ENCODE measurements at regions not wholly inside any gene's neighbourhood (a gene's known extent, or its start where the extent isn't known, plus 50 kb on each side); places are given as distances from the start of the nearest gene placed in this dataset.

DNA sequence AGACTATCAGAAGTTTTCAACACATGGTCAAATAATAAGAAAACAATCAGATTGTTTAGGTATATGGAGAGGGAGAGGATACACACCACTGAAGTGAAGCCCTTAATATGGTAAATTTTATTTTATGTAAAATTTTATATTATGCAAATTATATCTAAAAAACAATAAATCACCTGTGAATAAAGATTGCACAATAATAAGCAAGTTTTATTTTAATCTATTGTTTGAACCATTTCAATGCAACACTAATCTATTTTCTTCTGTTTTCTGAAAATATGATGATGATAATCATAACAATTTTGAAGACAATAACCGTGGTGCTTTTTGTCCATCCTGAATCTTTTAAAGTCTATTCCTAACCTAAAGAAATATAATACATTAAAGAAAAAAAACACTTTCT, 1473.5 kb upstream of the TENM4 start:
- Histone ChIP-seq H3K4me1 (ENCODE audit: control insufficient read depth in 2 of 3, insufficient read depth in 2 of 3, low read depth in 1 of 3, low read length in 3 of 3) (no peaks in the 10 kb centered on the region), H3K27me3 (ENCODE audit: control insufficient read depth, insufficient read depth, low read length) (no peaks in the 10 kb centered on the region), H3K4me3 (ENCODE audit: low read length in 3 of 3) (no peak overlapping the region), H3K27ac (ENCODE audit: low read depth in 2 of 2, low read length in 2 of 2) (no peak overlapping the region), H3K9me3 (ENCODE audit: control insufficient read depth in 2 of 3, insufficient read depth in 1 of 3, low read length in 3 of 3) (no peaks in the 10 kb centered on the region), H3K9ac (ENCODE audit: low read length in 3 of 3) (no peak overlapping the region), H3K36me3 (ENCODE audit: control insufficient read depth in 2 of 3, insufficient read depth in 3 of 3, low read length in 3 of 3) (no peaks in the 10 kb centered on the region)
- TF ChIP-seq CTCF (IDR thresholded peaks at IDR 0.05; ENCODE audit: borderline replicate concordance, extremely low read depth, insufficient read depth): no peak
- FAIRE-seq (no peak), DNase-seq (no peak)
- intact Hi-C loops (cut with DNase I): no loop called here

- no peak for FAIRE-seq
- no peak for DNase-seq
- Histone ChIP-seq H3K9me3 (ENCODE audit: control insufficient read depth in 2 of 3, insufficient read depth in 1 of 3, low read length in 3 of 3) (no peaks in the 10 kb centered on the region), H3K36me3 (ENCODE audit: control insufficient read depth in 2 of 3, insufficient read depth in 3 of 3, low read length in 3 of 3) (no peaks in the 10 kb centered on the region), H3K4me1 (ENCODE audit: control insufficient read depth in 2 of 3, insufficient read depth in 2 of 3, low read depth in 1 of 3, low read length in 3 of 3) (no peaks in the 10 kb centered on the region), H3K9ac (ENCODE audit: low read length in 3 of 3) (no peak overlapping the region), H3K27me3 (ENCODE audit: control insufficient read depth, insufficient read depth, low read length) (no peaks in the 10 kb centered on the region), H3K4me3 (ENCODE audit: low read length in 3 of 3) (no peak overlapping the region), H3K27ac (ENCODE audit: low read depth in 2 of 2, low read length in 2 of 2) (no peak overlapping the region)
- TF ChIP-seq CTCF (IDR thresholded peaks at IDR 0.05; ENCODE audit: borderline replicate concordance, extremely low read depth, insufficient read depth): no peak
- intact Hi-C loops (cut with DNase I): no loop called here
Observed at GRCh38 chr11:80911666-80912065, 1470.8 kb upstream of the TENM4 start.

DNA sequence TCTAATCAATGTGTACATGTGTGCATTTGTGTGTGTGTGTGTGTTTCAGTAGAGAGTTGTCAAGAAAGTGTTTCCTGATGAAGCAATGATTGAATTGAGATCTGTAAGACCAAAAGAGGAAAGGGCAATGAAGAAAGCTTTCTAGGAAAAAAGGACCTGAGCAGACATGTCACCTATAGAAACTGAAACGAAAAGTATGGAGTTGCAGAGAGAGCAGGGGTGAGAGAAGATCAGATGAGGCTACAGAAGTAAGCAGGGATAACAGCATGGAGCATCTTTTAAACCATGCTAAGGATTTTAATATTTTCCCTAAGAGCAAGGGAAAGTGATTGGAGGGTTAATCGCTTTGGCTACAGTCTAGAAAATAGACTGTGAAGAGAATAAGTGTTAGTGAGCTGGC, 1459.4 kb upstream of the TENM4 start:
- intact Hi-C loops (cut with DNase I): no loop called here
- DNase-seq: no peak
- FAIRE-seq: no peak
- Histone ChIP-seq H3K4me3 (ENCODE audit: low read length in 3 of 3) (no peak overlapping the region), H3K9ac (ENCODE audit: low read length in 3 of 3) (no peak overlapping the region), H3K36me3 (ENCODE audit: control insufficient read depth in 2 of 3, insufficient read depth in 3 of 3, low read length in 3 of 3) (no peaks in the 10 kb centered on the region), H3K27me3 (ENCODE audit: control insufficient read depth, insufficient read depth, low read length) (no peaks in the 10 kb centered on the region), H3K27ac (ENCODE audit: low read depth in 2 of 2, low read length in 2 of 2) (no peak overlapping the region), H3K4me1 (ENCODE audit: control insufficient read depth in 2 of 3, insufficient read depth in 2 of 3, low read depth in 1 of 3, low read length in 3 of 3) (no peaks in the 10 kb centered on the region), H3K9me3 (ENCODE audit: control insufficient read depth in 2 of 3, insufficient read depth in 1 of 3, low read length in 3 of 3) (peaks cover 0 to 2% (median 0%) of the 10 kb centered on the region in 3 donors)
- TF ChIP-seq CTCF (IDR thresholded peaks at IDR 0.05; ENCODE audit: borderline replicate concordance, extremely low read depth, insufficient read depth): no peak

DNA sequence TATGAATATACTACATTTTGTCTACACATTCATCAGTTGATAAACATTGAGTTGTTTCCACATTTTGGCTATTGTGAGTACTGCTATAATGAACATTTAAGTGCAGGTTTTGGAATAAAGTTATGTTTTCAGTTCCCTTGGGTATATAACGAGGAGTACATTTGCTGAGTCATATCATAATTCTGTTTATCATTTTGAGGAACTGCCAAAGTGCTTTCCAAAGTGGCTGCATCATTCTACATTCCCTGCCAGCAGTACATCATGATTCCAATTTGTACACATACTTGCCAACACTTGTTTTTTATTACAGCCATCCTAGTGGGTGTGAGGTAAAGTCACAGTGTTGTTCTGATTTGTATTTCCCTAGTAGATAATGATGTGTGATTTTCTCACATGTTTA, 1458.6 kb upstream of the TENM4 start:
- Histone ChIP-seq H3K9ac (ENCODE audit: low read length in 3 of 3) (no peak overlapping the region), H3K4me3 (ENCODE audit: low read length in 3 of 3) (no peak overlapping the region), H3K4me1 (ENCODE audit: control insufficient read depth in 2 of 3, insufficient read depth in 2 of 3, low read depth in 1 of 3, low read length in 3 of 3) (no peaks in the 10 kb centered on the region), H3K9me3 (ENCODE audit: control insufficient read depth in 2 of 3, insufficient read depth in 1 of 3, low read length in 3 of 3) (peaks cover 0 to 2% (median 0%) of the 10 kb centered on the region in 3 donors), H3K27ac (ENCODE audit: low read depth in 2 of 2, low read length in 2 of 2) (no peak overlapping the region), H3K36me3 (ENCODE audit: control insufficient read depth in 2 of 3, insufficient read depth in 3 of 3, low read length in 3 of 3) (no peaks in the 10 kb centered on the region), H3K27me3 (ENCODE audit: control insufficient read depth, insufficient read depth, low read length) (no peaks in the 10 kb centered on the region)
- DNase-seq (no peak), FAIRE-seq (no peak)
- TF ChIP-seq CTCF (IDR thresholded peaks at IDR 0.05; ENCODE audit: borderline replicate concordance, extremely low read depth, insufficient read depth): no peak
- intact Hi-C loops (cut with DNase I): no loop called here
